ENCODE measurements at regions not wholly inside any gene's neighbourhood (a gene's known extent, or its start where the extent isn't known, plus 50 kb on each side); places are given as distances from the start of the nearest gene placed in this dataset.
"Not testable (repeated sequence)": the region's sequence is repeated elsewhere in the genome, so short reads cannot be mapped to it uniquely, and the experiment has no call there.

DNA sequence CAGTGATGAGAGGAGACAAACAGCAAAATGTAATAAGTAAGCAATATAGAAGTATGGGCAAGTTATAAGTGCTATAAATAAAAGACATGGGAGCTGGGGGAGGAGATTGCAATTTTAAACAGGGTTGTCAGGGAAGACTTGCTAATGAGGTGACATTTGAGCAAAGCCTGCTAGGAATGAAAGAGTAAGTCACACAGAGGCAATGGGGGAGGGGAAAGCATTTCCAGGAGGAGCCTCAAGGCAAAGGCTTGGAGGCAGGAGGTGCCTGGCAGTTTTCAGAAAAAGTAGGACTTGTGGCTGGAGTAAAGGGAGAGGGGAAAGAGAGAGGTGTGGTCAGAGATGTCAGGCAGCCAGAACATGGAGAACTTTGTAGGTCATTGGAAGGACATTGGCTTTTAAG is 124.4 kb upstream of the NMUR2 start:
- DNase-seq, result no peak

DNA sequence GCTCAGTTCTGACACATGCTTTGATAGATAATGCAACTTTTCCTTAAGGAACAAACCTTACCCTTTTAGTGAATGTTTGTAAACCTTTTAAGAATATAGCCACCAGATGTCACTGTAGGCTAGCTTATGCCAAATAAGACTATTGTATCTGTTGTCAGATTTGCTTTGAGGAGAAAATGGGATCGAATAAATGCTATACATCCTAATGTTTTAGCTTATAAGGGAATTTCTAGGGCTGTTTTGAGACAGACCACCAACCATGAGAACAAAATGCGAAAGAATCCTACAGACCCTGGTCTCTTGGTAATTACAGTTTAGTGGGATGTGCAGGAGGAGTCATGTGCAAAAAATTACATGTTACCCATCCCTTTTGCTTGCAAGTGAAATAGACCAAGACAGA is 127.6 kb upstream of the NMUR2 start:
- DNase-seq, result peak; percentile 89

DNA sequence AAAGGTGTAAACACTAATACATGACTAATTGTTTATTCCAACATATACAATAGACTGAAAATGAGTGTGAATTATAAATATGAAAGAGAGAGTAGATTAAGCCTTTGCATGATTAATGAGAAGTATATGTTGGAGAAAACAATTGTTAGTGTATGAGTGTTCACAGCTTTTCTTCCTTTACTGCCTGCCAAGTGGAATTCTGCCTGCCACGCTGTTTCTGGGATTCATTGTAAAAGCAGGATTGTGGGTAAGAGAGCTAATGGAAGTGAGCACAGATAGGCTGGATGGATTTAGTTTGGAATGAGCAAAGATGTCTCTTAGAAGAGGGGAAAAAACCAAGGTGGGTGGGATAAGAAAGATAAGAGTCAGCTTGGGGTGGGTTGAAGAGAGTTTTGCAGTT is 129.6 kb upstream of the NMUR2 start:
- no peak for DNase-seq

DNA sequence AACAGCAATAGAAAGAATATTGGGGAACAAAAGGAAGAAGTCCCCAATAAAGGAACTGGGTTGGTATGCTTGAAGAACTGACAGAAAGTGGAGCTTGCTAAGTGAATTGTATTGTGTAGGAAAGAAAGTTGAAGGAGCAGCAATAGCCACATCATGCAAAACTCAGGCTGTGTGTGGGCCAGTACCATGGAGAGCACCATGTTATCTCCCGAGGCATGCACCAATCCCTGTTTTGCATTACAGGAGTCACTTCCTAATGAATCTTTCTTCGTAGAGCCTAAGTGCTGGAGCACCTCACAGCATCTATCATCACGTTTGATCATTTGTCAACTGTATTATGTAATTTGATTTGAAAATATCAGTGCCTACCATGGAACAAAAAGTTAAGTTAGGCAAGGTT is 137.7 kb upstream of the NMUR2 start:
- DNase-seq, result no peak

DNA sequence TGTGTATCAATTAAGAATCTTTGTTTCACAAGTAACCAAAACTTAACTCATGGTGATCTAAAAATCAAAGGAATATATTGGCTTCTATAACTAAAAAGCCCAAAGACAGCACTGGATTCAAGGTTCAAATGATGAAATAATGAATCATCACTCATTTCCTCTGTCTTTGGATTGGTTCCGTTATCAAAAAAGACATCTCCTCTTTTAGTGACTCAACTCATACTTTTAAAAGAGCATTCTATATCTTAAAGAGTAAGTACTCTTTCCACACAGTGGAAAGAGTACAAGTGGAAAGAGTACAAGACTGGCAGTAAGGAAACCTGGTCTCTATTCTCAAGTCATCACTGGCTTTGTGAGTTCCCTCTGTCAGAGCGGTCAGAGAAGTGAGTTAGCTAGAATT is 141.4 kb upstream of the NMUR2 start:
- DNase-seq, result no peak

DNA sequence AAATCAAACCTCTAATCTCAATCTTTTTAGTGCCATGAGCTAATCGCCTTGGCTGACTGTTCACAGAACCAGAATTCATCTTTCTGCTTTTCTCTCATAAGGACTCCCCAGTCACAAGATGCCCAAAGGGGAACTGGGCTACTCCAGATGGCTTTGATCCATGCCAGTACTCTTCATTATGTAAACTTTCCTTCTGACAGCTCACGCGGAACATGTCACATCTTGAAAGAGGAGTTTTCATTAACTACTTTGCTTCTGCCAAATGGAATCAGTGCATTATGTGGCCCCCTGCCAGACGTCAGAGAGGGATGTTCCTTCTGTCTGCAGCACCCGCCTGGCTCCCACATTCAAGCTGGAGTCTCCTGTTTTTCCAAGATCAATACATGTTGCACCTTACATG is 142.1 kb upstream of the NMUR2 start:
- peak; percentile 72 for DNase-seq

DNA sequence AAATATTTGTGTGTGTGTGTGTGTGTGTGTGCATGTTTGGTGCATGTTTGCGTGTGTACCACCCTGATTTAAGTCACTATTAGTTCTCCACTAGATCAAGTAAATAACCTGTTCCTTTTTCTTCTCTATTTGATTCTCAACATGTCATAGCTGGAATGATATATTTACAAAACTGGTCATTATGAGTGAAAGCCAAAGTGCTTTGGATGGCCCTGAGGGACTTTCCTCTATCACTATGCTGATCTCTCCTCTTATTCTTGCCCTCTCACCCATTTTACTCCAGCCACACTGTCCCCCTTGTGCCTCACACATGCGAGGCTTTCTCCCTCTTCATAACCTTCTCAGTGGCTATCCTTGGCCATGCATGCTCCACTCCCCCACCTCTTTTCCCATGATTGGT is 144.6 kb upstream of the NMUR2 start:
- DNase-seq, result no peak

DNA sequence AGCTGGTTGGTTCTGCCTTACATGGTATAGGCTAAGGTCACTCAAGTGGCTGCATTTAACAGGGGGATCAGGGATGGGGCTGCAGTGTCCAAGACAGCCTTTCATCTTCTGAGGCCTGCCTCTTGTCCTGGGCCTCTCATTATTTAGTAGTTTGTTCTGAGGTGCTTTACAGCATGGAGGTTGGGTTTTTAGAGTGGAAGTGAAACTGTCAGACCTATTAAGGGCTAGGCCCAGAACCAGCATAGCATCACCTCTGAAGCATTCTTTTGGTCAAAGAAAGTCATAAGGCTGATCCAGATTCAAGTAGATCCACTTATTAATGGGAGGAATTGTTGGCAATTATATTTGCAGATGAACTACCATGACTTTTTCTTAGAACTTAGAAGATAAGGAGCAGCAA is 146.0 kb upstream of the NMUR2 start:
- no peak for DNase-seq

DNA sequence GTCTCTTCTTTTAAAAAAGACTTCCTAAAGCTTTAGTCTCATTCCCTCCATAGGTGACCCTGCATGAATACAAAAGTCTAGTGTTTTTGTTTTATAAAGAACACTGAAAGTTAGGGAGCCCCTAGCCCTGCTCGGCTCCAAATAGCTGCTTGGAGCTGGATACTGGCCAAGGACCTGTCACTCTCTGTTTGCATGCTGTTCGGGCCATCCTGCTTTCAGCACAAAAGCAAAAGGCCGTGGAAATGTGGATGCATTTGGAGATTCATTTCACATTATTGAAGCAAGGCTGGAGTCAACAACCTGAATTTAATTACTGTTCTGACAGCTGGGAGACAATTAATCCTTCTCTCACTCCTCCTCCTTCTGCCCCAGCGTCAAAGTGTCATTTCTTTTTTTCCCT is 151.7 kb upstream of the NMUR2 start:
- peak; percentile 93 for DNase-seq

DNA sequence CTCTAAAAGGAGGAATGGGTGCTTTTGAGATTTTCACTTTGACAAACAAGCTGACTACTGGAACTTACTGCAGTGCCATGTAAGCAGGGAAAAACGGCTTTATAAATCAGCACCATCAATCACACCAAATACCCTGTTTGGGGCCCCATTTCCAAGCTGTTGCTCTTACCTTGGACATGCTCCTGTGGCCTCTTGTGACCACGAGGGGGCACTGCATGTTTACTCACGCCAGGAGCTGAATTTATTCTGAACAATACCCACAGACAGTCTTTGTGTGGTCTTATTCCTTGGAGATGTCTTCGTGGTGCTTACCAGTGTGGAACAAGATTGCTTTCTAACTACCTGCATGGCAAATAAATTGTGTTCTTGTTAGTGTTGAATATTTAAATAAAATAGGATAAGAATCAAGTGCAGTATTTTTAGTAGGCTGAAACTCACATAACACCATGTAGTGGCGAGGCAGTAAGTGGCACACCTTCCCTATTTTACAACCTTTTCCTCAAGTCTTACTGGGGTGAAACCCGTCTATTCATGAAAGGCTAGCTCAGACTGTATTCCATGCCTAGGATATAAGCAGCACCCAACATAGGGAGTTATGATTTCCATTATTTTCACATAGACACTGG is 155.5 kb upstream of the NMUR2 start:
- DNase-seq, result no peak

DNA sequence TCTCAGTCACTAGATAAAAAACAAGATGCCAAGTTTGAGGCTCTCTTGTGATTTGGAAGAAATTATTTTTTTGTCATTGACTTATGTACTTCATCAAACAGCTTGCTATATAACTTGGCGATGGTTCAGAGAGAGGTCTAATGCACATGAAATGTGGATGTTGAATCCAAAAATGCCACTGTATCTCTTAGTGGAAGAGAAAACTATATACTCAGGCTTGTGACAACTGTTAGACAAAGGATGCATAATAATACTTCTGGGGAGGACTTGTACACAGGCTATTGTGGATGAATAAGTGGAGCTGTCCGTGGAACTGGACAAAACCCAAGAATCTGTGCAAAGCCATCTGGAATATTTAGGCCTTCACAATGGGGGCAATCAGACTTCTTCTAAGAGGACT is 162.9 kb upstream of the NMUR2 start:
- DNase-seq, result no peak

DNA sequence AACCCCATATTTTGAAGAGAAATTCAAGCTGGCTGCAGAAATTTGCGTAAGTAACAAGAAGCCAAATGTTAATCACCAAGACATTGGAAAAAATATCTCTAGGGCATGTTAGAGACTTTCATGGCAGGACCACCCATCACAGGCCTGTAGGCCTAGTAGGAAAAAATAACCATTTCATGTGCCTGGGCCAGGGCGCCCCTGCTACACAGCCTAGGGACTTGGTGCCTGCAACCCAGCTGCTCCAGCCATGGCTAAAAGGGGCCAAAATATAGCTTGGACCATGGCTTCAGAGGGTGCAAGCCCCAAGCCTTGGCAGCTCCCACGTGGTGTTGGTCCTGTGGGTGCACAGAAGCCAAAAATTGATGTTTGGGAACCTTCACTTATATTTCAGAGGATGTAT is 167.7 kb upstream of the NMUR2 start:
- no peak for DNase-seq

DNA sequence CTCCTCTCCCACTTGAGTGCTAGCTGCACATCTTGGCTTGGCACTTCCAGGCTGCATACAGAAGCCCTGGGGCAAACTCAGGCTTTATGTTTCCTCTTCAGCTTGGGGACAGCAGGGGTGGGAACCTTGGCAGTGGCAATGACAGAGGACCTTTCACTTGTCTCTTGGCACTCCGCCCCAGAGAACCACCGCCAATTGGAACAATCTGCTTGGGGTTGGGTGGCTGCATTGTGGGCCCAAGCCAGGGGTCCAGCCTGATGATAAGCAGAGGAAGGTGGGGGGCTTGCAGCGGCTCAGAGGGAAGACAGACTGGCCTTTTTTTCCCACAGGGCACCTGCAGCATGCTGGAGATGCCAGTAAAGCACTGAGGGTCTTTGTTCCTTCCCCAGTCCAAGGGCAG is 179.0 kb upstream of the NMUR2 start:
- no peak for DNase-seq

DNA sequence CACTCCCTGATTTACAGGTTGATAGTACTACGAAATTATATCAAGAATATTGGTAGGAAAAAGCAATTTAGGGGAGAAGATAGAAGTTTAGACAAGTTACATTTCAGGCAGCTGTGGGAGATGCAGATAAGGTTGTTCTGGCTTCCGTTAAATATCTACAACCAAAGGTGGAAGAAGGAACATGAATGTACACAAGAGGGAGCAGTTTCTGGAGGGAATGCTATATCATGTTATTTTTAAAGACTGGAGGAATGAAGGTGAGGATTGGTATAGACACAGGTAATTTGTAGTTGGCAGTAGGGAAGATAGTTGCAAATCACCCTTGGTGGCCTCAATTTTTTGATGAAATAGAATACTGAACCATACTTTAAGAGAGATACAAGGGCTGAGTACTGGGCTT is 187.3 kb upstream of the NMUR2 start:
- no peak for DNase-seq

DNA sequence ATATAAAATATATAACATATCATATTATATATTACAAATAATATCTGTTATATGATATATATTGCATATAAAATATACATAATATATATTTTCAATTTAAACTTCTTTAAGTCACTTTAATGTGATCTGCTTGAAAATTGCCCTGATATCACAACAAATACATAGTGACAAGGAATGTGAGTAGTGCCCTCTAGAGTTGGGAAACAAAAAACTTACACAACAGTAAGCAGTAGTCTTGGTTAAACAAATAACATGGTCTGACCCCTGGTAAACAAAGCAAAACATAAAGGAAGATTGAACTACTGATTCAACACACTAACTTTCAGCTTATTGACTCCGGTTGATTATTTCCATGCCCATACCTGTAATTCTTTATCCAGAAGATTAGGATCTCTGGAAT is 188.3 kb upstream of the NMUR2 start:
- DNase-seq, result no peak

DNA sequence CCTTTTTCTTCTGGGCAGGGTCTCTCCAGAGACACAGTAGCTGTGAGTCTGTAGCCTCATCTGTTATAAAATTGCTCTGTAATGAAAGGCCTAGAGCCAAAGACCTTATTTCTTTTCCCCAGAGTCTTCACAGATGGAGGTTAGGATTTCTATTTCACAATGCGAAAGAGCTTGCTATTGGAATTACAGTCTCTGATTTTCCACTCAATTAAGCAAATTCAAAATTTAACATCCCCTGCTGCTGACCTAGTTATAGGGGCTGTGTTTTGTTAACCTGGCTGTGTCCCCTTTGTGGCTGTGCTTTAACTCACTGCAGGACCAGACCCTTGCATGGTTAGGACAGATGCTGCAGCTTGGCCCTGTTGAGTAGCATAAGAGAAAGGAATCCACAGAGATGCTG is 190.3 kb upstream of the NMUR2 start:
- DNase-seq, result peak; percentile 31

DNA sequence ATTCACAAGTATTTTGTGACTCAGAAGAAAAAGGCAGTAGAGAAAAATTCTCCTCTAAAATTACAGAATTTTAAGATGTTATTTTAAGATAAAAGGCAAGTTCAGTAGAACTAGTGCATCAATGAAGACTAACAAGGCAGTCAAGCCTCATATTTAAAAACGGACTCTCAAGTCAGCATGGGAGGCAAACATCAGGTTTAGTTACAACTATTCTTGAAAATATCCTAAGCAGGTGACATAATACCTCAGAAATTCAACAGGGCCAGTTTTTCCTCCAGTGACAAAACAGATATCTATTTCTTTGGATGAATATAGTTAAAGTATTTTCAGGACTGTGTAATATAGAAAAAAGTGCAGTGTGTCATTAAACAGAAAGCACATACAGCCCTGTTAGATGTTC is 194.0 kb upstream of the NMUR2 start:
- no peak for DNase-seq

DNA sequence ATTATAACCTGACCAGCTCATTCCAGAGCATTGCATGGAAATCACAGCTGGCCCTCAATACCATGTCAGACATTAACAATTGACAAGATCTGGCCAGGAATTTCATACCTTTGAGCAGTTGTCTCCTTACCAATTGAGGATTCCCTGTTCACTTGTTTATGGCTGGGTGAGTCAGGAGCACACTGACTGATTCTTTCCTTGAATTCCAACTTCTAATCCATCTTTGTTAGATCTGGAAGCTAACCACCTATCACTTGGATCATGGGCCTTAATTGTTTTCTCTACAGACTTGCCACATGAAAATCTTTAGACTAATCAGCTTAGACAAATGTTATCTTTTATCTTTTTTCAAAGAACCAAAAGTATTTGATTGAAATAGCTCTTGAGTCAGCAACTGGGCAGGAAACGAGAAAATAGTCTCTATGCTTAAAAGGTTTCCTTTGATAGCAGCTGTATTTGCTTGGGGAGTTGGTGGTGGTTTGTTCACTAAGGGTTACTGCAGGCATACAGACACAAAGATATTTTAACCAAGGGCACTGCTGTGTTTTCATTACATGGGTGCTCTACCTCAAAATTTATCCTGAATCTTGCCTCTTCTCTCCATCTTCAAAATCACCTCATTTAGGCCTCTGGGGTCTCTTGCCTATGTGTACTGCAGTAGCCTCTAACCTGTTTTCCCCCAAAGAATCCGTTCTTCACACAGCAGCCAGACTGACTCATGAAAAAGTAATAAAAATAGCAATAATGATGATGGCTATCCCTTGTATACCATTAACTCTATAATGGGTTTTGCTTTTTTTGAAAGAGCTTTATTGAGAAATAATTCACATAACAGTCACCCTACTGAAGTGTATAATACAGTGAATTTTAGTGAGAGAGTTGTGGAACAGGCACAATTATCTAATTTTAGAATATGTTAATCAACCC is 197.0 kb upstream of the NMUR2 start:
- no peak for DNase-seq

DNA sequence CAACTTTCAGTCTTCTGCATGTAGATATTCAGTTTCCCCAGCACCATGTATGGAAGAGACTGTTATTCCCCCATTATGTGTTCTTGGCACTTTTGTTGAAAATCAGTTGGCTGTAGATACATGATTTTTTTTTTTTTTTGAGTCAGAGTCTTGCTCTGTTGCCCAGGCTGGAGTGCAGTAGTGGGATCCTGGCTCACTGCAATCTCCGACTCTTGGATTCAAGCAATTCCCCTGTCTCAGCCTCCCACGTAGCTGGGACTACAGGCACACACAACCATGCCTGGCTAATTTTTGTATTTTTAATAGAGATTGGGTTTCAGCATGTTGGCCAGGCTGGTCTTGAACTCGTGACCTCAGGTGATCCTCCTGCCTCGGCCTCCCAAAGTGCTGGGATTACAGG is 201.0 kb upstream of the NMUR2 start:
- not testable (repeated sequence) for DNase-seq

DNA sequence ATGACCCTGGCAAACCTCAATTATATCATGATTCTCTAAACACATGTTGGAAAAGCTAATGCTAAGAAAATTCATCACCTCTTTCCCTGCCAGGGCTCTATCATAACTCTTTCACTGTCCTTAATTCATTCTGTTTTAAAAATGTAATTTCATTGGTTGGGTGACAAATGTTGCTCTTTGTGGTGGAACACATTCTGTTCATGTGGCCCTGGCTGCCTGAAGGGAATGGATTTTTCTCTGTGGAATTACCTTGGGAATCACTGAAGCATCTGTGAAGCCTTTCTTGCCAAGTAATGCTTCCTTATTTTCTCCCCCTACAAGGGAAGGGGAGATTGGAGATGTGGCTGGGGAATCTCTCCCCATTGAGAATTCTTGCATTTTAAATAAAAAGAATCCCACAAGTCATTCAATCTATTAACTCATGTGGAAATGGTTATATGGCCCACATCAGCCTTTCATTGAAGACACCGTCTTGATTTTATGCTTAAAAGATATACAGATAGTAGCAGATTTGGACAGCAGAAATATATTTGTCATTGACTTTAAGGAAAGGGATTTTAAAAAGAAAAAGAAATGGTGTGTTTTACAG is 201.8 kb upstream of the NMUR2 start:
- DNase-seq, result no peak

DNA sequence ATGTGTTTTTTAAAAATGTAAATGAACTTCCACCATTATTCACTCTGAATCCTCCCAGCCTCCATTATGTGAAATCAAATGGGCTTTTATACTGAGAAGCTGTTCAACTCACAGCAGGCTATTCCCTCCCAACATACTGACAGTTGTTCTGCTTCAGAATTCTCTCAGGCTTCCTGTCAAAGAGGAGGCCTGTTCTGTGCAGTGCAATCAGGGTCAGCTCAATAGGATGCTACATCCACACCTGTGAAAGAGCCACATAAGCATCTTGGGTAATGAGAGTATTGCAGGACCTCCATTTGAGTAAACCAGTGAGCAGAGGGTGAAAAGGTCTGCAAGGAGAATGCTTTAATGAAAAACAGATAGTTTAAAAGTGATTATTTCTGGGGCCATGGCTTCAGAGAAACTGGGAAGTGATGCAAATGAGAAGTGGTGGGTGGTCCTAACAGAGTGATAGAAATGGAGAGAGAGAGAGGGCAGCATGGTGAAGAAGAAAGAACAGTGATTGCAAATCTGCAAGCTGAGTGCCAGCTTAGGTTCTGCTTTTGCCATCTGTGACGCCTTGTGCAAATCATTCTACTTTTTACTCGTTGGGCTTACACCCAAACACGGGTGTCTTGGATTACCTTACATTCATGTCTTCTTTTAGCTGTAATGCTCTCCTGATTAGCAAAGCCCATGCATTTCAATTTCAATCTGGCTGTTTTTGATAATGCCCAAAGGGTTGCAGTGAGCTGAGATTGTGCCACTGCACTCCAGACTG is 202.5 kb upstream of the NMUR2 start:
- DNase-seq, result no peak

DNA sequence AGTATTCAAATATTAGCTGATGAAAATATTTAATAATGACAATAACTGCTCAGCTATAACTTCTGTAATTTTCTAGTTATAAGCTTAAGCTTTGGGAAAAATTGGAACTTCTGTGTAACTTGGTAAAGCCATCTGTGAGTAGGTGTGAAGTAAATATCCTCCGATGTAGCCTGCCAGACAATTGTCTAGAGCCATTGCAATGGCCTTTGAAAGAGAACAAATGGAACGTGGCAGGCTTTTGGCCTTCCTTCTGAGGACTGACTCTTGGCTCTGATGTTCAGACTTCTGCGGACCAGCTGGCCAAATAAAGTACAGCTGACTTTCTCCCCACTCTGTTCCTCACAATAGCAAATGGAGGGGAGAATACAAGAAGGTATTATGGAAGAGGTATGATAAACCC is 203.4 kb upstream of the NMUR2 start:
- DNase-seq, result no peak

DNA sequence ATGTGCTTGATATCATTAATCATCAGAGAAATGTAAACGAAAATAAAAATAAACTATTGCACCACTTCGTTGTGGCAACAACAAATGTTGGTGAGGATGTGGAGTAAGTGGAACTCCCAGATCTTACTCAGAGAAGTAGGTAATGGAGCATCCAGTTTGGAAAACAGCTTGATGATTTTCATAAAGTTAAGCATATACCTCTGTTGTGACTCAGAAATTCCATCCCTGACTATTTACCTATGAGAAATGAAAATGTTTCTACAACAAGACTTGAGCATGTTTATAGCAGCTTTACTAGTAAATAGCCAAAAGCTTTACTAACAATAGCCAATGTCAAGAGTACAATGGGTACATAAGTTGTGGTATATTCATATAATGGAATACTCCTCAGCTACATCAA is 214.7 kb upstream of the NMUR2 start:
- no peak for DNase-seq

DNA sequence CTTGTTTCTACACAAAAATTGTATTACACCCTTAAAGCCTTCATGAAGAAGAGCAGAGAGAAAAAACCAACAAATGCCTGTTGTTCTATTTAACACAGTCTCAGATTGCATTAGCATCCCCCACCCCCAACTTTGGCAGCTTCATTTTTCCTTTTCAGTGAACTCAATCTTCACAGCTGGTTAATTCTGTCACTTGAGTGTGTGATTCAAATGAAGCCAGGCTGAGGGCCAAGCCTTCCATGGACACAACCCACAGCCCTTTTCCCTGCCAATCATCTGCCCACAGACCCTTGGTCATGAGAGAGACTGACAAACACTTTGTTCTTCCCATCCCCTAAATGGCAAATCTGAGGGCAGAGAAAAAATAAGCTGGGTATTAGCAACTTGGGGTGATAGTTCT is 217.5 kb upstream of the NMUR2 start:
- DNase-seq, result peak; percentile 15
